HepG2 (cell line): ENCODE measurements at regions not wholly inside any gene's neighbourhood (a gene's known extent, or its start where the extent isn't known, plus 50 kb on each side); places are given as distances from the start of the nearest gene placed in this dataset.

ENCODE experiments used
- ATAC-seq: fragments of 200-7000 bp; cut with Tn5 transposase; 3 replicates; pipeline ENCODE4 v1.9.1; 2020; ENCODE audit warnings: mild to moderate bottlenecking, moderate library complexity
- BruUV-seq: library from RNA; stranded (reverse); fragments of 400-500 nt; replicated peaks from 2 replicates; lab custom pipeline; 2021; lab: Mats Ljungman, UMichigan
- CTCF ChIA-PET: fragments of 300-600 bp; formaldehyde crosslinking; extraction: SDS; loops from one replicate; lab custom pipeline; 2021; ENCODE audit warnings: low total read pairs, inconsistent platforms, low intra/inter-chr PET ratio; lab: Yijun Ruan, JAX
- POLR2A ChIA-PET: fragments of 350-600 bp; sonication (Branson Sonifier 250); formaldehyde crosslinking; loops from one replicate; lab custom pipeline; 2020; ENCODE audit warnings: antibody characterized with exemption, inconsistent platforms; lab: Yijun Ruan, JAX
- DNase-seq: peaks from one replicate; pipeline ENCODE4 v3.0.0-alpha.2; 2015; ENCODE audit warnings: low spot score
- FAIRE-seq: peaks from 3 replicates; lab custom pipeline; 2011; peaks lifted over from hg19 to GRCh38; lab: Jason Lieb, UNC
- H2AFZ ChIP-seq: one replicate; pipeline ENCODE4 v1.6.1; 2011; ENCODE audit warnings: low read length, inconsistent platforms
- H3K27ac ChIP-seq: fragments of 300-600 bp; 3 replicates; pipeline ENCODE4 v1.8.0; 2011; ENCODE audit warnings: mixed run types, mild to moderate bottlenecking, mixed read lengths, low read length, inconsistent platforms; ENCODE audit not compliant: insufficient read depth; ENCODE audit errors: extremely low read length
- H3K27me3 ChIP-seq, 2 experiments: fragments of 200-600 bp in 1 of 2; 2 replicates in 1 of 2; 3 replicates in 1 of 2; pipeline versions ENCODE4 v1.6.0 to v1.8.0; 2011; ENCODE audit warnings: low read length in 2 of 2, mild to moderate bottlenecking in 2 of 2, moderate library complexity in 2 of 2, inconsistent platforms in 1 of 2; ENCODE audit not compliant: insufficient read depth in 2 of 2, control insufficient read depth in 1 of 2
- H3K36me3 ChIP-seq, 2 experiments: fragments of 200-600 bp in 1 of 2; replicated peaks in 1 of 2; 2 replicates in 1 of 2; 3 replicates in 1 of 2; pipeline versions ENCODE4 v1.5.1 to v1.8.0; 2011; ENCODE audit warnings: low read length in 2 of 2, inconsistent platforms in 1 of 2; ENCODE audit not compliant: insufficient read depth in 2 of 2, control insufficient read depth in 1 of 2
- H3K4me1 ChIP-seq: 2 replicates; pipeline ENCODE4 v1.5.1; 2012; ENCODE audit warnings: low read length, inconsistent platforms; ENCODE audit not compliant: insufficient read depth
- H3K4me2 ChIP-seq: 2 replicates; pipeline ENCODE4 v1.6.0; 2011; ENCODE audit warnings: low read depth, low read length, inconsistent platforms
- H3K4me3 ChIP-seq, 3 experiments: fragments of 200-600 bp in 1 of 3; sonication (generic), shearing (Covaris generic) in 1 of 3; replicated peaks in 1 of 3; 2 replicates each; pipeline ENCODE4 v1.5.1; 2011 to 2016; ENCODE audit warnings: low read length in 3 of 3, inconsistent platforms in 2 of 3, low read depth in 2 of 3, mild to moderate bottlenecking in 2 of 3, control low read depth in 1 of 3, mixed read lengths in 1 of 3; ENCODE audit not compliant: insufficient read depth in 1 of 3
- H3K79me2 ChIP-seq: one replicate; pipeline ENCODE4 v1.6.1; 2011; ENCODE audit warnings: low read length, inconsistent platforms; ENCODE audit not compliant: insufficient read depth
- H3K9ac ChIP-seq: 2 replicates; pipeline ENCODE4 v1.6.0; 2011; ENCODE audit warnings: mild to moderate bottlenecking, low read depth, low read length, inconsistent platforms; ENCODE audit not compliant: insufficient read depth
- H3K9me3 ChIP-seq: 2 replicates; pipeline ENCODE4 v1.5.1; 2012; ENCODE audit warnings: mild to moderate bottlenecking, low read length
- H4K20me1 ChIP-seq: 2 replicates; pipeline ENCODE4 v1.6.0; 2011; ENCODE audit warnings: inconsistent platforms, mild to moderate bottlenecking, low read length, moderate library complexity; ENCODE audit not compliant: insufficient read depth
- CEBPB ChIP-seq: IDR thresholded peaks from 2 replicates; pipeline ENCODE4 v1.6.1; 2011; ENCODE audit warnings: low read depth, low read length, improper control_type of control experiment, borderline replicate concordance
- CREBL2 ChIP-seq: sonication (generic); formaldehyde crosslinking; IDR thresholded peaks from 2 replicates; pipeline ENCODE4 v1.8.1; 2023; ENCODE audit warnings: missing genetic modification reagents, mild to moderate bottlenecking, borderline replicate concordance
- EED ChIP-seq: sonication (generic); formaldehyde crosslinking; IDR thresholded peaks from 2 replicates; pipeline ENCODE4 v1.5.0; 2020; ENCODE audit warnings: mild to moderate bottlenecking, missing genetic modification reagents
- ERF ChIP-seq: IDR thresholded peaks from 2 replicates; pipeline ENCODE4 v1.6.1; 2018; ENCODE audit warnings: missing biosample characterization, missing genetic modification reagents
- GFI1 ChIP-seq: sonication (generic); formaldehyde crosslinking; IDR thresholded peaks from 2 replicates; pipeline ENCODE4 v1.5.0; 2020; ENCODE audit warnings: missing genetic modification reagents, mild to moderate bottlenecking, borderline replicate concordance
- HOXA5 ChIP-seq: sonication (generic); formaldehyde crosslinking; IDR thresholded peaks from 2 replicates; pipeline ENCODE4 v1.4.0; 2020; ENCODE audit warnings: missing genetic modification reagents
- HOXA7 ChIP-seq: sonication (generic); formaldehyde crosslinking; IDR thresholded peaks from 2 replicates; pipeline ENCODE4 v1.8.1; 2022; ENCODE audit warnings: mild to moderate bottlenecking, missing genetic modification reagents, moderate library complexity
- MAFF ChIP-seq: IDR thresholded peaks from 2 replicates; pipeline ENCODE4 v1.6.1; 2011; ENCODE audit warnings: low read depth, low read length, improper control_type of control experiment
- MTA1 ChIP-seq: sonication (generic); formaldehyde crosslinking; IDR thresholded peaks from 2 replicates; pipeline ENCODE4 v1.4.0; 2020; ENCODE audit warnings: missing genetic modification reagents, mild to moderate bottlenecking, borderline replicate concordance
- PHF21A ChIP-seq: sonication (generic); formaldehyde crosslinking; IDR thresholded peaks from 2 replicates; pipeline ENCODE4 v1.5.0; 2020; ENCODE audit warnings: mild to moderate bottlenecking, missing genetic modification reagents
- POLR2A ChIP-seq, 2 experiments: IDR thresholded peaks; 2 replicates each; pipeline ENCODE4 v1.6.1; 2011; ENCODE audit warnings: low read depth in 2 of 2, low read length in 2 of 2, mild to moderate bottlenecking in 1 of 2, moderate library complexity in 1 of 2; ENCODE audit not compliant: insufficient read depth in 1 of 2
- SMAD3 ChIP-seq: sonication (generic); formaldehyde crosslinking; IDR thresholded peaks from 2 replicates; pipeline ENCODE4 v1.4.0; 2020; ENCODE audit warnings: missing genetic modification reagents
- SP1 ChIP-seq, 2 experiments: fragments of 450-650 bp in 1 of 2; sonication (generic) in 1 of 2; formaldehyde crosslinking in 1 of 2; IDR thresholded peaks; 2 replicates each; pipeline versions ENCODE4 v1.4.0 to v1.6.1; 2016 to 2020; ENCODE audit warnings: missing genetic modification reagents in 1 of 2
- TCF12 ChIP-seq, 2 experiments: fragments of 450-650 bp in 1 of 2; sonication (generic) in 1 of 2; formaldehyde crosslinking in 1 of 2; IDR thresholded peaks; 2 replicates each; pipeline versions ENCODE4 v1.6.1 to v1.8.0; 2017 to 2022; ENCODE audit warnings: antibody characterized with exemption in 1 of 2, mild to moderate bottlenecking in 1 of 2, missing genetic modification reagents in 1 of 2, moderate library complexity in 1 of 2
- ZNF101 ChIP-seq: sonication (generic); formaldehyde crosslinking; IDR thresholded peaks from 2 replicates; pipeline ENCODE4 v1.4.0; 2020; ENCODE audit warnings: mild to moderate bottlenecking, low read depth, missing genetic modification reagents, borderline replicate concordance
- ZNF530 ChIP-seq: sonication (generic); formaldehyde crosslinking; IDR thresholded peaks from 2 replicates; pipeline ENCODE4 v1.5.0; 2020; ENCODE audit warnings: low read depth, mild to moderate bottlenecking, missing genetic modification reagents
- ZNF674 ChIP-seq: sonication (generic); formaldehyde crosslinking; IDR thresholded peaks from 2 replicates; pipeline ENCODE4 v1.5.0; 2020; ENCODE audit warnings: low read depth, mild to moderate bottlenecking, missing genetic modification reagents
- in situ Hi-C: cut with HindIII; loops from 2 replicates; pipeline ENCODE4 v1.10.0; 2017; ENCODE audit warnings: low pct_unique_long_range_greater_than_20kb; ENCODE audit not compliant: extremely low pct_ligation_motif_present
- intact Hi-C: fragments of 100-400 bp; cut with micrococcal nuclease; formaldehyde crosslinking; loops from one replicate; pipeline ENCODE4 v1.10.0; 2022; ENCODE audit not compliant: unreplicated experiment
- TF ChIP-seq, protein P1 (sequence below): IDR thresholded peaks from 2 replicates; pipeline ENCODE4 v1.4.0; 2020; ENCODE audit warnings: mild to moderate bottlenecking, missing genetic modification reagents
- TF ChIP-seq, protein P2 (sequence below): sonication (generic); formaldehyde crosslinking; IDR thresholded peaks from 2 replicates; pipeline ENCODE4 v1.4.0; 2020; ENCODE audit warnings: mild to moderate bottlenecking, missing genetic modification reagents
- TF ChIP-seq, protein P3 (sequence below): sonication (generic); formaldehyde crosslinking; IDR thresholded peaks from 2 replicates; pipeline ENCODE4 v1.4.0; 2020; ENCODE audit warnings: missing genetic modification reagents

GRCh38 chr10:109027534-109028185 is 895.7 kb downstream of the XPNPEP1 start (continued):
- TF ChIP-seq, protein P1, sequence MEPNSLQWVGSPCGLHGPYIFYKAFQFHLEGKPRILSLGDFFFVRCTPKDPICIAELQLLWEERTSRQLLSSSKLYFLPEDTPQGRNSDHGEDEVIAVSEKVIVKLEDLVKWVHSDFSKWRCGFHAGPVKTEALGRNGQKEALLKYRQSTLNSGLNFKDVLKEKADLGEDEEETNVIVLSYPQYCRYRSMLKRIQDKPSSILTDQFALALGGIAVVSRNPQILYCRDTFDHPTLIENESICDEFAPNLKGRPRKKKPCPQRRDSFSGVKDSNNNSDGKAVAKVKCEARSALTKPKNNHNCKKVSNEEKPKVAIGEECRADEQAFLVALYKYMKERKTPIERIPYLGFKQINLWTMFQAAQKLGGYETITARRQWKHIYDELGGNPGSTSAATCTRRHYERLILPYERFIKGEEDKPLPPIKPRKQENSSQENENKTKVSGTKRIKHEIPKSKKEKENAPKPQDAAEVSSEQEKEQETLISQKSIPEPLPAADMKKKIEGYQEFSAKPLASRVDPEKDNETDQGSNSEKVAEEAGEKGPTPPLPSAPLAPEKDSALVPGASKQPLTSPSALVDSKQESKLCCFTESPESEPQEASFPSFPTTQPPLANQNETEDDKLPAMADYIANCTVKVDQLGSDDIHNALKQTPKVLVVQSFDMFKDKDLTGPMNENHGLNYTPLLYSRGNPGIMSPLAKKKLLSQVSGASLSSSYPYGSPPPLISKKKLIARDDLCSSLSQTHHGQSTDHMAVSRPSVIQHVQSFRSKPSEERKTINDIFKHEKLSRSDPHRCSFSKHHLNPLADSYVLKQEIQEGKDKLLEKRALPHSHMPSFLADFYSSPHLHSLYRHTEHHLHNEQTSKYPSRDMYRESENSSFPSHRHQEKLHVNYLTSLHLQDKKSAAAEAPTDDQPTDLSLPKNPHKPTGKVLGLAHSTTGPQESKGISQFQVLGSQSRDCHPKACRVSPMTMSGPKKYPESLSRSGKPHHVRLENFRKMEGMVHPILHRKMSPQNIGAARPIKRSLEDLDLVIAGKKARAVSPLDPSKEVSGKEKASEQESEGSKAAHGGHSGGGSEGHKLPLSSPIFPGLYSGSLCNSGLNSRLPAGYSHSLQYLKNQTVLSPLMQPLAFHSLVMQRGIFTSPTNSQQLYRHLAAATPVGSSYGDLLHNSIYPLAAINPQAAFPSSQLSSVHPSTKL: no peak
- TF ChIP-seq ERF (CRISPR knock-in tag): no peak

DNA sequence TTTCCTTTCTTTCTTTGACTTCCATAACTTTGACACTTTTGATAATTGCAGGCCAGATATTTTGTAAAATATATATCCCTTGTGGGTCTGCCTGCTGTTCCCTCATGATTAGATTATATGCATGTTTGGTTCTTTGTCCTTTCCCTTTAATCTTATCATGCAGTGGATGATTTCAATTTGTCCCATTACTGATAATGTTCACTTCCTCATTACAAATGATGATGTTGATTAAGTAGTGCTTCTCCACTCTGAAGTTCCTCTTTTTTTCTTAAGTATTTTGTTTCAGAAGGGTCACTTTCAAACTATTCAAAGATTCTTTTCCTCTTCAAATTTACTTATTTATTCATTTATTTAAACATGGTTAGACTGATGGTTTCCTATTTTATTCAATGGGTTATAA is 898.1 kb downstream of the XPNPEP1 start:
- POLR2A ChIA-PET: no interaction called here
- TF ChIP-seq MTA1 (CRISPR knock-in tag) (no peak), HOXA7 (CRISPR knock-in tag) (no peak), ZNF674 (CRISPR knock-in tag) (no peak), CEBPB (no peak), MAFF (no peak), CREBL2 (CRISPR knock-in tag) (no peak), PHF21A (no peak), EED (CRISPR knock-in tag) (no peak), HOXA5 (no peak), ZNF530 (CRISPR knock-in tag) (no peak), TCF12 (IDR thresholded peaks at IDR 0.05) (no peak), TCF12 (CRISPR knock-in tag; IDR thresholded peaks at IDR 0.05) (no peak), SMAD3 (CRISPR knock-in tag) (no peak), POLR2A (IDR thresholded peaks at IDR 0.05; ENCODE audit: insufficient read depth in 1 of 2, low read depth in 2 of 2, low read length in 2 of 2) (no peak), ZNF101 (CRISPR knock-in tag) (no peak), GFI1 (CRISPR knock-in tag) (no peak), SP1 (IDR thresholded peaks at IDR 0.05) (no peak), SP1 (CRISPR knock-in tag; IDR thresholded peaks at IDR 0.05) (no peak)
- TF ChIP-seq, protein P2, sequence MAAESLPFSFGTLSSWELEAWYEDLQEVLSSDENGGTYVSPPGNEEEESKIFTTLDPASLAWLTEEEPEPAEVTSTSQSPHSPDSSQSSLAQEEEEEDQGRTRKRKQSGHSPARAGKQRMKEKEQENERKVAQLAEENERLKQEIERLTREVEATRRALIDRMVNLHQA (CRISPR knock-in tag): no peak
- TF ChIP-seq, protein P3, sequence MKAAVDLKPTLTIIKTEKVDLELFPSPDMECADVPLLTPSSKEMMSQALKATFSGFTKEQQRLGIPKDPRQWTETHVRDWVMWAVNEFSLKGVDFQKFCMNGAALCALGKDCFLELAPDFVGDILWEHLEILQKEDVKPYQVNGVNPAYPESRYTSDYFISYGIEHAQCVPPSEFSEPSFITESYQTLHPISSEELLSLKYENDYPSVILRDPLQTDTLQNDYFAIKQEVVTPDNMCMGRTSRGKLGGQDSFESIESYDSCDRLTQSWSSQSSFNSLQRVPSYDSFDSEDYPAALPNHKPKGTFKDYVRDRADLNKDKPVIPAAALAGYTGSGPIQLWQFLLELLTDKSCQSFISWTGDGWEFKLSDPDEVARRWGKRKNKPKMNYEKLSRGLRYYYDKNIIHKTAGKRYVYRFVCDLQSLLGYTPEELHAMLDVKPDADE (CRISPR knock-in tag): no peak

More for the DNA sequence above, 898.1 kb downstream of the XPNPEP1 start:
- DNase-seq (no peak), ATAC-seq (no peak), FAIRE-seq (no peak)
- H2AFZ ChIP-seq: no peak overlapping the region
- no peak overlapping the region for H3K27ac ChIP-seq
- BruUV-seq: no TSS peak
- in situ Hi-C loops: no loop called here
- intact Hi-C loops: no loop called here
- H3K4me1 ChIP-seq: no peaks in the 10 kb centered on the region
- H3K9me3 ChIP-seq: no peaks in the 10 kb centered on the region
- H3K4me3 ChIP-seq: no peak overlapping the region
- CTCF ChIA-PET: no interaction called here
- no peaks in the 10 kb centered on the region for H4K20me1 ChIP-seq
- no peaks in the 10 kb centered on the region for H3K27me3 ChIP-seq
- no peak overlapping the region for H3K4me2 ChIP-seq
- H3K79me2 ChIP-seq: no peaks in the 10 kb centered on the region
- no peak overlapping the region for H3K9ac ChIP-seq
- H3K36me3 ChIP-seq: no peaks in the 10 kb centered on the region
